BE2C (cell line): ENCODE measurements at regions not wholly inside any gene's neighbourhood (a gene's known extent, or its start where the extent isn't known, plus 50 kb on each side); places are given as distances from the start of the nearest gene placed in this dataset.
"Not testable (repeated sequence)": the region's sequence is repeated elsewhere in the genome, so short reads cannot be mapped to it uniquely, and the experiment has no call there.

Source experiments
- DNase-seq: peaks from one replicate; pipeline ENCODE4 v3.0.0-alpha.2; 2020
- H3K27me3 ChIP-seq: fragments of 250-450 bp; sonication (Bioruptor Pico); 2 replicates; pipeline ENCODE4 v1.5.1; 2020; ENCODE audit warnings: mild to moderate bottlenecking
- H3K36me3 ChIP-seq: fragments of 250-450 bp; sonication (Bioruptor Pico); 2 replicates; pipeline ENCODE4 v1.5.1; 2020; ENCODE audit warnings: mild to moderate bottlenecking
- H3K4me1 ChIP-seq: fragments of 250-450 bp; sonication (Bioruptor Pico); 2 replicates; pipeline ENCODE4 v1.5.1; 2020
- H3K4me3 ChIP-seq: 2 replicates; pipeline ENCODE4 v1.5.1; 2011; ENCODE audit warnings: low read depth, low read length
- H3K9me3 ChIP-seq: fragments of 250-450 bp; sonication (Bioruptor Pico); 2 replicates; pipeline ENCODE4 v1.5.1; 2020
- CTCF ChIP-seq: IDR thresholded peaks from 2 replicates; pipeline ENCODE4 v1.5.1; 2012; ENCODE audit warnings: mild to moderate bottlenecking, low read depth, low read length

- Histone ChIP-seq H3K27me3 (no peaks in the 10 kb centered on the region), H3K4me1 (no peaks in the 10 kb centered on the region), H3K9me3 (no peaks in the 10 kb centered on the region), H3K4me3 (no peak overlapping the region), H3K36me3 (no peaks in the 10 kb centered on the region)
- no peak for TF ChIP-seq CTCF
- DNase-seq, result no peak
These were observed 108.6 kb upstream of the ZEB2 start for GRCh38 chr2:144628566-144628965.

- H3K9me3 ChIP-seq, result no peaks in the 10 kb centered on the region
- H3K4me3 ChIP-seq, result no peak overlapping the region
- no peaks in the 10 kb centered on the region for H3K36me3 ChIP-seq
- TF ChIP-seq CTCF, result no peak
- no peaks in the 10 kb centered on the region for H3K27me3 ChIP-seq
- no peak for DNase-seq
- no peaks in the 10 kb centered on the region for H3K4me1 ChIP-seq
These were observed 105.7 kb upstream of the ZEB2 start for GRCh38 chr2:144625626-144626025.

DNA sequence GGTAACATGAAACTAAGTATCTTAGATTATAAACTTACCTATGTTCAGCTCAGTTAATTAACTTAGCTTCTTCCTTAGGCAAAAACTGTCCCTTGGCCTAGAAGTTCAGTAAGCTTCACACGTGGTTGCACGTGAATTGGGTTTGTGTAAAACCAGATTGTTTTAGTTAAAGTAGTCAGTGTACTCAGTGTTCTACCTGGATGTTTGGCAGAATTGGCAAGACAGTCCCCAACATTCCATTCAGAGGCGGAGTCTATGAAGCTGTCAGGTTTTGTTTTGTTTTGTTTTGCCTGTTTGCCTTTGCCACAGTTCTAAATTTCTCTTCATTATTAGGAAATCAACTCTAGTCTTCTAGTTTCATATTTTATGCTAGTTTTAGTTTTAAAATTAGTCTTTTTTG, 105.3 kb upstream of the ZEB2 start:
- no peaks in the 10 kb centered on the region for H3K36me3 ChIP-seq
- no peak for TF ChIP-seq CTCF
- H3K27me3 ChIP-seq, result no peaks in the 10 kb centered on the region
- DNase-seq, result no peak
- H3K4me3 ChIP-seq, result no peak overlapping the region
- H3K4me1 ChIP-seq, result no peaks in the 10 kb centered on the region
- H3K9me3 ChIP-seq, result no peaks in the 10 kb centered on the region

DNA sequence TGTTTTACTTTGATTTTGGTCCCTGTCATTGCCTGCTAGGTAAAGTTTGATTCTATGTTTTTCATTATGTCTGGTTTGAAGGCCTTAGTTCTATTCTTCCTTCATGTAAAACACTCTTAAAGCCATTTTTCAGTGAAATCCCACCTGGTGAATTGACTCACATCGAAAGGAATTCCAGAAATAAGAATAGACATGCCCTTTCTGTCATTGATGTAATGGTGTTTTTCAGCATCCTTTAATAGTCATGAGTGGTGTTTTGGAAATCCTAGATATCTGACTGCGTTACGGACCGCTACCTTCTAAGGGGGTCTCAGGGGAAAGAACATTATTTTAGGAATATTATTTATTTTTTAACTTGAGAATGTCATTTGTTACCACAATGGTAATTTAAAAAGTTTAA, 104.5 kb upstream of the ZEB2 start:
- Histone ChIP-seq H3K9me3 (no peaks in the 10 kb centered on the region), H3K4me1 (no peaks in the 10 kb centered on the region), H3K27me3 (no peaks in the 10 kb centered on the region), H3K4me3 (no peak overlapping the region), H3K36me3 (no peaks in the 10 kb centered on the region)
- no peak for DNase-seq
- no peak for TF ChIP-seq CTCF

DNA sequence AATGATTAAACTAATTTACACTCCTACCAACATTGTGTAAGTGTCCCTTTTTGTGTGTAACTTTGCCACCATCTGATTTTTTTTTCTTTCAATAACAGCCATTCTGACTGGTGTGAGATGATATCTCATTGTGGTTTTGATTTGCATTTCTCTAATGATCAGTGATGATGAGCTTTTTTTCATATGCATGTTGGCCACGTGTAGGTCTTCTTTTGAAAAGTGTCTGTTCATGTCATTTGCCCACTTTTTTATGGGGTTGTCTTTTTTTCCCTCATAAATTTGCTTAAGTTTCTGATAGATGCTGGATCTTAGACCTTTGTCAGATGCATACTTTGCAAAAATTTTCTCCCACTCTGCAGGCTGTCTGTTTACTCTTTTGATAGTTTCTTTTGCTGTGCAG, 102.5 kb upstream of the ZEB2 start:
- not testable (repeated sequence) for DNase-seq, H3K36me3 ChIP-seq, H3K4me1 ChIP-seq, H3K4me3 ChIP-seq, H3K9me3 ChIP-seq, H3K27me3 ChIP-seq

DNA sequence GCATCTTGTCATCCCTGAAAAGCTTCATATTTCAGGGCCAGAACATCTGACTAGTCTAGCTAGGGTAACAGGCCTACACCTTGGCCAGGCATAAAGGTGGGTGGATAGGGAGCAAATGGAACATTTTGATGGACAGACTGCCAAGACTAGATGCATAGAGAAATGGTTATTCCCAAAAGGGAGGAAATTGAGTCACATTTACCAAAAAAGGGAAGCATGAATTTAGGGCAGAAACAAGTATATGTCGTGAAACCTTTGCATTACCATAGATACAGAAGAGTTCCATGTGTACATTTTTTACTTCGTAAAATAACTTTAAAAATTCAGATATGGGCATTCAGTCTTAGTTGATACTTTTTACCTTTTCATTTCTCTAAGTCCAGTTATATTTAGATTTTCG, 101.3 kb upstream of the ZEB2 start:
- Histone ChIP-seq H3K4me1 (no peaks in the 10 kb centered on the region), H3K36me3 (no peaks in the 10 kb centered on the region), H3K4me3 (no peak overlapping the region), H3K9me3 (no peaks in the 10 kb centered on the region), H3K27me3 (no peaks in the 10 kb centered on the region)
- DNase-seq, result no peak
- TF ChIP-seq CTCF, result no peak

GRCh38 chr2:144619760-144620159, 99.8 kb upstream of the ZEB2 start:
- Histone ChIP-seq H3K36me3 (no peaks in the 10 kb centered on the region), H3K4me3 (no peak overlapping the region), H3K4me1 (no peaks in the 10 kb centered on the region), H3K9me3 (no peaks in the 10 kb centered on the region), H3K27me3 (no peaks in the 10 kb centered on the region)
- no peak for DNase-seq
- TF ChIP-seq CTCF, result no peak

DNA sequence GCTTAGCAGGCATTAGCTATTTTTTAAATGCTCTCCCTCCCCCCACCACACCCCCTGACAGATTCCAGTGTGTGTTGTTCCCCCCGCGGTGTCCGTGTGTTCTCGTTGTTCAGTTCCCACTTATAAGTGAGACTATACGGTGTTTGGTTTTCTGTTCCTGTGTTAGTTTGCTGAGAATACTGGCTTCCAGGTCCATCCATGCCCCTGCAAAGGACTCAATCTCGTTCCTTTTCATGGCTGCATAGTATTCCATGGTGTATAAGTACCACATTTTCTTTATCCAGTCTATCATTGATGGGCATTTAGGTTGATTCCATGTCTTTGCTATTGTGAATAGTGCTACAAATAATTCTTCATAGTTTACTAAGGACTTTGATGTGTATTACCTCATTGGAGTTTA, 97.3 kb upstream of the ZEB2 start:
- not testable (repeated sequence) for H3K9me3 ChIP-seq, H3K4me1 ChIP-seq, DNase-seq, H3K27me3 ChIP-seq, H3K4me3 ChIP-seq, H3K36me3 ChIP-seq
